T-helper 2 cell treated with Interferon-gamma antibody and Interleukin-4, amounts not matched to agents 5 μg/mL and 100 μg/mL, for 36 hours (primary cell): ENCODE measurements at regions not wholly inside any gene's neighbourhood (a gene's known extent, or its start where the extent isn't known, plus 50 kb on each side); places are given as distances from the start of the nearest gene placed in this dataset.
"Not testable (repeated sequence)": the region's sequence is repeated elsewhere in the genome, so short reads cannot be mapped to it uniquely, and the experiment has no call there.

Source experiments
- DNase-seq: peaks from one replicate; pipeline ENCODE4 v3.0.0; 2021; ENCODE audit warnings: low spot score
- H3K27ac Mint-ChIP-seq: one replicate; pipeline ENCODE4 v1.8.0; 2021; ENCODE audit warnings: mild to moderate bottlenecking, mixed read lengths
- H3K27me3 Mint-ChIP-seq: one replicate; pipeline ENCODE4 v1.8.0; 2021; ENCODE audit warnings: low read depth, mixed read lengths
- H3K36me3 Mint-ChIP-seq: one replicate; pipeline ENCODE4 v1.8.0; 2021; ENCODE audit warnings: low read depth, mixed read lengths
- H3K4me1 Mint-ChIP-seq: one replicate; pipeline ENCODE4 v1.8.0; 2021; ENCODE audit warnings: low read depth, mixed read lengths
- H3K4me3 Mint-ChIP-seq: one replicate; pipeline ENCODE4 v1.8.0; 2022; ENCODE audit warnings: mild to moderate bottlenecking, moderate library complexity, mixed read lengths
- H3K9me3 Mint-ChIP-seq: one replicate; pipeline ENCODE4 v1.8.0; 2021; ENCODE audit warnings: mixed read lengths

GRCh38 chr14:21833836-21834235 lies 160.2 kb upstream of the OR4E1 start:
- DNase-seq, result no peak
- Mint-ChIP-seq H3K4me1 (no peaks in the 10 kb centered on the region), H3K27me3 (peaks cover 27% of the 10 kb centered on the region), H3K4me3 (no peak overlapping the region), H3K27ac (no peak overlapping the region), H3K9me3 (no peaks in the 10 kb centered on the region), H3K36me3 (no peaks in the 10 kb centered on the region)

- Mint-ChIP-seq H3K9me3 (no peaks in the 10 kb centered on the region), H3K27me3 (peaks cover 30% of the 10 kb centered on the region), H3K4me1 (peaks cover 5% of the 10 kb centered on the region), H3K4me3 (peak overlapping the region; percentile 5), H3K36me3 (no peaks in the 10 kb centered on the region), H3K27ac (no peak overlapping the region)
- DNase-seq, result no peak
Measured at GRCh38 chr14:21825845-21826244, 152.2 kb upstream of the OR4E1 start.

GRCh38 chr14:21825149-21825743 lies 151.6 kb upstream of the OR4E1 start:
- Mint-ChIP-seq H3K4me1 (peaks cover 5% of the 10 kb centered on the region), H3K36me3 (no peaks in the 10 kb centered on the region), H3K27me3 (peaks cover 32% of the 10 kb centered on the region), H3K4me3 (peak overlapping the region; percentile 25), H3K9me3 (no peaks in the 10 kb centered on the region), H3K27ac (no peak overlapping the region)
- peak; percentile 33 for DNase-seq

GRCh38 chr14:21822109-21822508 lies 148.5 kb upstream of the OR4E1 start:
- H3K4me1 Mint-ChIP-seq, result peaks cover 5% of the 10 kb centered on the region
- peaks cover 26% of the 10 kb centered on the region for H3K27me3 Mint-ChIP-seq
- H3K9me3 Mint-ChIP-seq, result peaks cover 4% of the 10 kb centered on the region
- H3K36me3 Mint-ChIP-seq, result no peaks in the 10 kb centered on the region
- no peak for DNase-seq
- H3K27ac Mint-ChIP-seq, result no peak overlapping the region
- no peak overlapping the region for H3K4me3 Mint-ChIP-seq

- Mint-ChIP-seq H3K27me3 (peaks cover 25% of the 10 kb centered on the region), H3K4me1 (peaks cover 4% of the 10 kb centered on the region), H3K9me3 (peaks cover 9% of the 10 kb centered on the region), H3K27ac (no peak overlapping the region), H3K4me3 (no peak overlapping the region), H3K36me3 (peaks cover 2% of the 10 kb centered on the region)
- no peak for DNase-seq
Measured at GRCh38 chr14:21820631-21821030, 147.0 kb upstream of the OR4E1 start.

GRCh38 chr14:21819891-21820290 lies 146.3 kb upstream of the OR4E1 start:
- not testable (repeated sequence) for DNase-seq, H3K4me3 Mint-ChIP-seq, H3K4me1 Mint-ChIP-seq, H3K9me3 Mint-ChIP-seq, H3K27ac Mint-ChIP-seq, H3K36me3 Mint-ChIP-seq
- peaks cover 22% of the 10 kb centered on the region for H3K27me3 Mint-ChIP-seq

DNA sequence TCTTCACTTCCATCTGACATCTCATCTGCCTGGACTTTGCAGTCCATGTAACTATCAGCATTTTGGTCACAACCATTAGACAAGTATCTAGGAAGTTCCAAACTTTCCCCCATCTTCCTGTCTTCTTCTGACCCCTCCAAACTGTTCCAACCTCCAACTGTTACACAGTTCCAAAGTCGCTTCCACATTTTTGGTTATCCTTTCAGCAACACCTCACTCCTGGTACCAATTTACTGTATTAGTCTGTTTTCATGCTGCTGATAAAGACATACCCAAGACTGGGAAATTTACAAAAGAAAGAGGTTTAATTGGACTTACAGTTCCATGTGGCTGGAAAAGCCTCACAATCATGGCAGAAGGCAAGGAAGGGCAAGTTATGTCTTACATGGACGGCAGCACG lies 143.4 kb upstream of the OR4E1 start:
- DNase-seq, H3K9me3 Mint-ChIP-seq, H3K36me3 Mint-ChIP-seq, H3K27ac Mint-ChIP-seq, H3K4me1 Mint-ChIP-seq, H3K4me3 Mint-ChIP-seq: not testable (repeated sequence)
- peaks cover 18% of the 10 kb centered on the region for H3K27me3 Mint-ChIP-seq

DNA sequence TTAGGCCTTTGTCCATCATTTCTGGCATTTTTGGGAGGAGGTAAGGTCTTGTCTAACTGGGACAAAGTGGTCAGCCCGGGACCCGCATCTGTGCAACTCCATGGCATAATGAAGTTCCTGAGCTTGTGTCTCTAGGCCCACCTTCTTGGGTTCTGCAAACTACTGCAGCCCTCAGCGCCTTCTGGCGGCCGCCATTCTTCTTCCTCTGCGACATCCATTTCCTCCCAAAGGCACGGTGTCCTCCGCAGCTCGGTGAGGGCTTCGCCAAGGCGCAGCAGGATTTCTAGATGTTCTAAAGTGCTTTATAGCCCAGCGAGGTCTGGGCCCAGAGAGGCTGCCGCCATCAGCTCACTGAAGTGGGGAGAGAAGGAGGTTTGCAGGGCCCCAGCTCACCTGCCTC lies 134.4 kb upstream of the OR4E1 start:
- H3K4me1 Mint-ChIP-seq, result no peaks in the 10 kb centered on the region
- H3K36me3 Mint-ChIP-seq, result no peaks in the 10 kb centered on the region
- no peak overlapping the region for H3K27ac Mint-ChIP-seq
- H3K27me3 Mint-ChIP-seq, result peaks cover 7% of the 10 kb centered on the region
- H3K4me3 Mint-ChIP-seq, result no peak overlapping the region
- DNase-seq, result no peak
- no peaks in the 10 kb centered on the region for H3K9me3 Mint-ChIP-seq

DNA sequence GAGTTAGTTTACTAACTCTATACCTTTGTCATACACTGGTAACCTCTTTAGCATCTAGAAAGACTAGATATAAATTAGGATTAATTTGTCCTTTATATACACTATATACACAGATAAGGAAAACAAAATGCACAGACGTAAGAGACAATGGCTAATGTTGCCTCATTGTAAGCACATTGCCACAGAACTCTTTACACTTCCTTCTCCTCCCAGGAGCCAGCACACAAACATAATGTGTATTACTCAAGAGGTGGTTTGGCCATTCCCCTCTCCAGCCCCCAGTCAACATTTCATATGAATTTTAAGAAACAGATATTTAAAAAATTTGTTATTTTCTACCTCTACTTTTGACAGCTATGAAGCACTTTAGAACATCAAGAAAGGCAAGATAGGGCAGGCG lies 131.4 kb upstream of the OR4E1 start:
- H3K36me3 Mint-ChIP-seq, result no peaks in the 10 kb centered on the region
- H3K4me3 Mint-ChIP-seq, result no peak overlapping the region
- DNase-seq, result no peak
- no peak overlapping the region for H3K27ac Mint-ChIP-seq
- peaks cover 6% of the 10 kb centered on the region for H3K27me3 Mint-ChIP-seq
- no peaks in the 10 kb centered on the region for H3K4me1 Mint-ChIP-seq
- no peaks in the 10 kb centered on the region for H3K9me3 Mint-ChIP-seq

- Mint-ChIP-seq H3K4me1 (no peaks in the 10 kb centered on the region), H3K27ac (no peak overlapping the region), H3K27me3 (peaks cover 3% of the 10 kb centered on the region), H3K9me3 (no peaks in the 10 kb centered on the region), H3K4me3 (no peak overlapping the region), H3K36me3 (no peaks in the 10 kb centered on the region)
- DNase-seq, result no peak
Measured at GRCh38 chr14:21802441-21802840, 128.8 kb upstream of the OR4E1 start.

GRCh38 chr14:21796916-21797315 lies 123.3 kb upstream of the OR4E1 start:
- Mint-ChIP-seq H3K9me3 (peaks cover 13% of the 10 kb centered on the region), H3K27ac (no peak overlapping the region), H3K27me3 (peaks cover 12% of the 10 kb centered on the region), H3K4me3 (peak overlapping the region; percentile 39), H3K4me1 (no peaks in the 10 kb centered on the region), H3K36me3 (no peaks in the 10 kb centered on the region)
- no peak for DNase-seq

DNA sequence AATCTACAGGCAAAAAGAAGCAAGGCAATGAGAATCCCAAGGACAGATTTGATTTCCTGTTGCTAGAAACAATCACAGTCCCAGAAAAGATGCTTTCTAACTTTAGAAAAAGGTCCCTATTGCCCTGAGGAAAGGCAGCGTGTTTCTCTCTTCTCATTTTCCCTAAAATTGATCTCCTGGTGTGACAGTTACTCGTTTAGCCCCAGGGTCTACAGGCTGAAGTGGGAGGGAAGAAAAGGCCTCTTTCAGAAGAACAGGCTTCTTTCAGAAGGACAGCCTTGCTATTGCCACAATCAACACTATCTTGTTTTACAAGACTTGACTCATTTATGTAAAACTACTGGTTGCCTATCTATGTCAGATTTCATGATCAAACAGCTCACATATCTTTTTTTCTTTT lies 121.8 kb upstream of the OR4E1 start:
- no peak overlapping the region for H3K27ac Mint-ChIP-seq
- H3K4me1 Mint-ChIP-seq, result peaks cover 1% of the 10 kb centered on the region
- peaks cover 13% of the 10 kb centered on the region for H3K9me3 Mint-ChIP-seq
- no peak for DNase-seq
- H3K27me3 Mint-ChIP-seq, result peaks cover 12% of the 10 kb centered on the region
- no peak overlapping the region for H3K4me3 Mint-ChIP-seq
- no peaks in the 10 kb centered on the region for H3K36me3 Mint-ChIP-seq

DNA sequence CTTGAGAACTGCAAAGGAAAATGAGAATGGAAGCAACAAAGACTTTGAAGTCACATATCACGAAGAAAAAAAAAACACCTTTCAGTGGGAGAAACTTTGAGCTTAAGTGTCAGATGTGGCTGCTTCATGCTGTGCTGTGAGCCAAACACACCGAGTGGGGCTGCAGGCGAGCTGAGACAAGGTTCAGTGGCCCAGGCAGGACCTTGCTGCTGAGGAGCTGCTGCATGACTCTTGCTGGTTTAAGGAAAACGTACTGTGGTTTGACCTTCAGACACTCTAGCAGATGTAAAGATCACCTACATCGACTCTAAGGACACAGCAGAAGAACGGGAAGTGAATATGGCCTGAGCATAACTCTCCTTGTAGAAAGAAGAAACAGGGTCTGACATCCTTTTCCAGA lies 118.1 kb upstream of the OR4E1 start:
- H3K27me3 Mint-ChIP-seq, result peaks cover 12% of the 10 kb centered on the region
- H3K4me1 Mint-ChIP-seq, result peaks cover 1% of the 10 kb centered on the region
- no peak overlapping the region for H3K4me3 Mint-ChIP-seq
- no peak for DNase-seq
- peaks cover 15% of the 10 kb centered on the region for H3K9me3 Mint-ChIP-seq
- H3K27ac Mint-ChIP-seq, result no peak overlapping the region
- no peaks in the 10 kb centered on the region for H3K36me3 Mint-ChIP-seq

DNA sequence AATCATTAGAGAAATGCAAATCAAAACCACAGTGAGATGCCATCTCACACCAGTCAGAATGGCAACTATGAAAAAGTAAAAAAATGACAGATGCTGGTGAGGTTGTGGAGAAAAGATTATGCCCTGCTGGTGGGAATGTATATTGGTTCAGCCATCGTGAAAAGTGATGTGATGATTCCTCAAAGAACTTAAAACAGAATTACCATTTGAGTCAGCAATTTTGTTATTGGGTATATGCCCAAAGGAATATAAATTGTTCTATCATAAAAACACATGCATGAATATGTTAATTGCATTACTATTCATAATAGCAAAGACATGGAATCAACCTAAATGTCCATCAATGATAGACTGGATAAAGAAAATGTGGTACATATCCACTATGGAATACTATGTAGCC lies 115.1 kb upstream of the OR4E1 start:
- H3K36me3 Mint-ChIP-seq, H3K27ac Mint-ChIP-seq, H3K27me3 Mint-ChIP-seq: not testable (repeated sequence)

GRCh38 chr14:21787242-21787641 lies 113.6 kb upstream of the OR4E1 start:
- H3K4me3 Mint-ChIP-seq, H3K36me3 Mint-ChIP-seq, DNase-seq, H3K4me1 Mint-ChIP-seq, H3K27me3 Mint-ChIP-seq, H3K27ac Mint-ChIP-seq, H3K9me3 Mint-ChIP-seq: not testable (repeated sequence)

More for the DNA sequence above, 115.1 kb upstream of the OR4E1 start:
- H3K9me3 Mint-ChIP-seq, H3K4me1 Mint-ChIP-seq, H3K4me3 Mint-ChIP-seq, DNase-seq: not testable (repeated sequence)
